GM23338 (cell line): ENCODE measurements at regions not wholly inside any gene's neighbourhood (a gene's known extent, or its start where the extent isn't known, plus 50 kb on each side); places are given as distances from the start of the nearest gene placed in this dataset.

Experiments used
- ATAC-seq: fragments of 200-7000 bp; cut with Tn5 transposase; 3 replicates; pipeline ENCODE4 v1.9.1; 2020
- DNase-seq: peaks from one replicate; pipeline ENCODE4 v3.0.0-alpha.2; 2015; ENCODE audit warnings: low spot score
- H2AFZ ChIP-seq: fragments of 200-600 bp; sonication (generic); 2 replicates; pipeline ENCODE4 v1.8.0; 2016; ENCODE audit warnings: antibody characterized with exemption, mild to moderate bottlenecking, moderate library complexity
- H3F3A ChIP-seq: fragments of 200-600 bp; sonication (generic); replicated peaks from 2 replicates; pipeline ENCODE4 v1.8.0; 2017; ENCODE audit warnings: antibody characterized with exemption, mixed run types, low read depth
- H3K27ac ChIP-seq: fragments of 200-600 bp; sonication (generic); 2 replicates; pipeline ENCODE4 v1.6.1; 2016; ENCODE audit warnings: low read depth
- H3K27me3 ChIP-seq: fragments of 200-600 bp; sonication (generic); 2 replicates; pipeline ENCODE4 v1.8.0; 2016; ENCODE audit warnings: mild to moderate bottlenecking, mixed run types, moderate library complexity; ENCODE audit not compliant: insufficient read depth
- H3K36me3 ChIP-seq: fragments of 200-600 bp; sonication (generic); 2 replicates; pipeline ENCODE4 v1.8.0; 2016; ENCODE audit warnings: mild to moderate bottlenecking; ENCODE audit not compliant: insufficient read depth
- H3K4me1 ChIP-seq: fragments of 200-600 bp; sonication (generic); 2 replicates; pipeline ENCODE4 v1.8.0; 2016; ENCODE audit warnings: mild to moderate bottlenecking, moderate library complexity; ENCODE audit not compliant: insufficient read depth
- H3K4me2 ChIP-seq: fragments of 200-600 bp; sonication (generic); 2 replicates; pipeline ENCODE4 v1.7.1; 2017; ENCODE audit warnings: mixed run types
- H3K4me3 ChIP-seq: fragments of 200-600 bp; sonication (generic); 2 replicates; pipeline ENCODE4 v1.6.1; 2016; ENCODE audit warnings: mixed run types
- H3K79me2 ChIP-seq: fragments of 200-600 bp; sonication (generic); replicated peaks from 2 replicates; pipeline ENCODE4 v1.8.0; 2017; ENCODE audit warnings: mild to moderate bottlenecking; ENCODE audit not compliant: insufficient read depth
- H3K9me2 ChIP-seq: fragments of 200-600 bp; sonication (generic); 2 replicates; pipeline ENCODE4 v1.8.0; 2017; ENCODE audit not compliant: insufficient read depth
- H4K20me1 ChIP-seq: fragments of 200-600 bp; sonication (generic); replicated peaks from 2 replicates; pipeline ENCODE4 v1.8.0; 2017; ENCODE audit warnings: mild to moderate bottlenecking; ENCODE audit not compliant: insufficient read depth
- H3K27ac Mint-ChIP-seq: 2 replicates; pipeline ENCODE4 v1.8.0; 2020; ENCODE audit warnings: inconsistent platforms, mild to moderate bottlenecking, moderate library complexity, mixed read lengths
- H3K27me3 Mint-ChIP-seq: 3 replicates; pipeline ENCODE4 v1.8.0; 2022; ENCODE audit warnings: low read depth, mild to moderate bottlenecking, moderate library complexity, mixed read lengths, inconsistent platforms; ENCODE audit not compliant: insufficient read depth, poor library complexity
- H3K36me3 Mint-ChIP-seq: 3 replicates; pipeline ENCODE4 v1.8.0; 2021; ENCODE audit warnings: low read depth, mild to moderate bottlenecking, inconsistent platforms, moderate library complexity, mixed read lengths
- H3K4me1 Mint-ChIP-seq: 3 replicates; pipeline ENCODE4 v1.8.0; 2020; ENCODE audit warnings: mild to moderate bottlenecking, inconsistent platforms, mixed read lengths
- H3K4me3 Mint-ChIP-seq: 3 replicates; pipeline ENCODE4 v1.8.0; 2021; ENCODE audit warnings: moderate library complexity, mild to moderate bottlenecking, inconsistent platforms, mixed read lengths
- H3K9me3 Mint-ChIP-seq: 3 replicates; pipeline ENCODE4 v1.8.0; 2020; ENCODE audit warnings: moderate library complexity, mild to moderate bottlenecking, inconsistent platforms, mixed read lengths
- CREB1 ChIP-seq: fragments of 250-450 bp; sonication (Bioruptor Pico); IDR thresholded peaks from 2 replicates; pipeline ENCODE4 v1.5.0; 2020; ENCODE audit warnings: low read depth, mild to moderate bottlenecking, moderate library complexity
- CTCF ChIP-seq, 2 experiments: fragments of 200-600 bp in 1 of 2; sonication (generic) in 1 of 2; conservative IDR thresholded peaks; 2 replicates each; pipeline versions ENCODE4 v1.5.1 to v1.6.1; 2016 to 2017; ENCODE audit warnings: antibody characterized with exemption in 2 of 2, low read depth in 2 of 2, mild to moderate bottlenecking in 2 of 2, moderate library complexity in 1 of 2
- ETS1 ChIP-seq: IDR thresholded peaks from 2 replicates; pipeline ENCODE4 v1.6.1; 2016; ENCODE audit warnings: antibody characterized with exemption
- EZH2 ChIP-seq: fragments of 200-600 bp; sonication (generic); IDR thresholded peaks from one replicate; pipeline ENCODE4 v1.8.0; 2017; ENCODE audit warnings: antibody characterized with exemption, mild to moderate bottlenecking, low read depth; ENCODE audit not compliant: unreplicated experiment
- EZH2phosphoT487 ChIP-seq: fragments of 200-600 bp; sonication (generic); IDR thresholded peaks from one replicate; pipeline ENCODE4 v1.8.1; 2018; ENCODE audit warnings: antibody characterized with exemption; ENCODE audit not compliant: unreplicated experiment
- JUNB ChIP-seq: IDR thresholded peaks from one replicate; pipeline ENCODE4 v1.6.1; 2016; ENCODE audit warnings: antibody characterized with exemption; ENCODE audit not compliant: unreplicated experiment
- NANOG ChIP-seq: IDR thresholded peaks from 2 replicates; pipeline ENCODE4 v1.6.1; 2016; ENCODE audit warnings: antibody characterized with exemption, borderline replicate concordance
- POLR2AphosphoS5 ChIP-seq: IDR thresholded peaks from 2 replicates; pipeline ENCODE4 v1.6.1; 2016; ENCODE audit warnings: antibody characterized with exemption, low read depth
- STAT1 ChIP-seq: IDR thresholded peaks from one replicate; pipeline ENCODE4 v1.6.1; 2016; ENCODE audit warnings: antibody characterized with exemption; ENCODE audit not compliant: unreplicated experiment
- ZNF114 ChIP-seq: fragments of 250-450 bp; sonication (Bioruptor Pico); IDR thresholded peaks from 2 replicates; pipeline ENCODE4 v1.5.0; 2020; ENCODE audit warnings: mild to moderate bottlenecking, moderate library complexity
- ZNF331 ChIP-seq: fragments of 250-450 bp; sonication (Bioruptor Pico); IDR thresholded peaks from 2 replicates; pipeline ENCODE4 v1.5.0; 2020; ENCODE audit warnings: low read depth, mild to moderate bottlenecking, moderate library complexity
- TF ChIP-seq, protein P1 (sequence below): IDR thresholded peaks from one replicate; pipeline ENCODE4 v1.6.1; 2018; ENCODE audit warnings: antibody characterized with exemption; ENCODE audit not compliant: unreplicated experiment
- TF ChIP-seq, protein P2 (sequence below): fragments of 250-450 bp; sonication (Bioruptor Pico); IDR thresholded peaks from 2 replicates; pipeline ENCODE4 v1.5.0; 2020; ENCODE audit warnings: mild to moderate bottlenecking, moderate library complexity

DNA sequence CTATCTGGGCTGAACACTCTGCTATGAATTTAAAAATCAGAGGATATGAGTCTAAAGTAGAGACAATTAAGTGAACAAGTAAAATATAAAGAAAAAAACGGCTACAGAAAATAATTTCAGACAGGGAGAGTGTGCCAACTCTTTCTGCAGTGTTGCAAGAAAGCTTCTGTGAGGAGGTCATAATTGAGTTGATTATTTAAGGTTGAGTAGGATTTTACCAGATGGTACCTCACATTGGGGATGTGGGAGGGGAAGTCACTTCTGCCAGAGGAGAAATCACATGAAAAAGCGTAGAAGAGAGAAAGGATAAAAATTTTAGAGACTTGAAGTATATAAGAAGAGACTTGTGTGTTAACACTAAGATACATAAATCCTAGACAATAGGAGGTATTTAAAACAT lies 238.0 kb upstream of the NCAM2 start (continued):
- no peak for TF ChIP-seq ETS1
- TF ChIP-seq, protein P1, sequence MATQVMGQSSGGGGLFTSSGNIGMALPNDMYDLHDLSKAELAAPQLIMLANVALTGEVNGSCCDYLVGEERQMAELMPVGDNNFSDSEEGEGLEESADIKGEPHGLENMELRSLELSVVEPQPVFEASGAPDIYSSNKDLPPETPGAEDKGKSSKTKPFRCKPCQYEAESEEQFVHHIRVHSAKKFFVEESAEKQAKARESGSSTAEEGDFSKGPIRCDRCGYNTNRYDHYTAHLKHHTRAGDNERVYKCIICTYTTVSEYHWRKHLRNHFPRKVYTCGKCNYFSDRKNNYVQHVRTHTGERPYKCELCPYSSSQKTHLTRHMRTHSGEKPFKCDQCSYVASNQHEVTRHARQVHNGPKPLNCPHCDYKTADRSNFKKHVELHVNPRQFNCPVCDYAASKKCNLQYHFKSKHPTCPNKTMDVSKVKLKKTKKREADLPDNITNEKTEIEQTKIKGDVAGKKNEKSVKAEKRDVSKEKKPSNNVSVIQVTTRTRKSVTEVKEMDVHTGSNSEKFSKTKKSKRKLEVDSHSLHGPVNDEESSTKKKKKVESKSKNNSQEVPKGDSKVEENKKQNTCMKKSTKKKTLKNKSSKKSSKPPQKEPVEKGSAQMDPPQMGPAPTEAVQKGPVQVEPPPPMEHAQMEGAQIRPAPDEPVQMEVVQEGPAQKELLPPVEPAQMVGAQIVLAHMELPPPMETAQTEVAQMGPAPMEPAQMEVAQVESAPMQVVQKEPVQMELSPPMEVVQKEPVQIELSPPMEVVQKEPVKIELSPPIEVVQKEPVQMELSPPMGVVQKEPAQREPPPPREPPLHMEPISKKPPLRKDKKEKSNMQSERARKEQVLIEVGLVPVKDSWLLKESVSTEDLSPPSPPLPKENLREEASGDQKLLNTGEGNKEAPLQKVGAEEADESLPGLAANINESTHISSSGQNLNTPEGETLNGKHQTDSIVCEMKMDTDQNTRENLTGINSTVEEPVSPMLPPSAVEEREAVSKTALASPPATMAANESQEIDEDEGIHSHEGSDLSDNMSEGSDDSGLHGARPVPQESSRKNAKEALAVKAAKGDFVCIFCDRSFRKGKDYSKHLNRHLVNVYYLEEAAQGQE, result no peak
- TF ChIP-seq EZH2, result no peak
- no peak for TF ChIP-seq JUNB
- TF ChIP-seq POLR2AphosphoS5, result no peak
- no peak for TF ChIP-seq STAT1
- TF ChIP-seq CTCF (conservative IDR thresholded peaks at IDR 0.05; ENCODE audit: low read depth in 2 of 2), result no peak
- no peak for TF ChIP-seq ZNF331 (CRISPR knock-in tag)
- no peak for TF ChIP-seq ZNF114 (CRISPR knock-in tag)
- no peak for TF ChIP-seq EZH2phosphoT487
- no peak for TF ChIP-seq CREB1 (CRISPR knock-in tag)
- no peak for TF ChIP-seq NANOG

- Histone ChIP-seq H3K36me3 (peaks cover 3% of the 10 kb centered on the region; the same call in 1 of the 2 replicates), H3K9me2 (no peaks in the 10 kb centered on the region), H4K20me1 (no peaks in the 10 kb centered on the region), H3K79me2 (no peaks in the 10 kb centered on the region), H3K4me3 (no peak overlapping the region), H3K27ac (no peak overlapping the region), H3K4me1 (no peaks in the 10 kb centered on the region), H3F3A (no peaks in the 10 kb centered on the region), H2AFZ (no peak overlapping the region), H3K4me2 (no peak overlapping the region), H3K27me3 (no peaks in the 10 kb centered on the region)
- Mint-ChIP-seq H3K27me3 (no peaks in the 10 kb centered on the region), H3K27ac (no peak overlapping the region), H3K9me3 (peaks cover 52% of the 10 kb centered on the region), H3K36me3 (peaks cover 47% of the 10 kb centered on the region), H3K4me3 (no peak overlapping the region), H3K4me1 (no peaks in the 10 kb centered on the region)
- ATAC-seq (no peak), DNase-seq (no peak)
- TF ChIP-seq EZH2phosphoT487 (no peak), ETS1 (no peak), ZNF114 (CRISPR knock-in tag) (no peak)
- TF ChIP-seq, protein P2, sequence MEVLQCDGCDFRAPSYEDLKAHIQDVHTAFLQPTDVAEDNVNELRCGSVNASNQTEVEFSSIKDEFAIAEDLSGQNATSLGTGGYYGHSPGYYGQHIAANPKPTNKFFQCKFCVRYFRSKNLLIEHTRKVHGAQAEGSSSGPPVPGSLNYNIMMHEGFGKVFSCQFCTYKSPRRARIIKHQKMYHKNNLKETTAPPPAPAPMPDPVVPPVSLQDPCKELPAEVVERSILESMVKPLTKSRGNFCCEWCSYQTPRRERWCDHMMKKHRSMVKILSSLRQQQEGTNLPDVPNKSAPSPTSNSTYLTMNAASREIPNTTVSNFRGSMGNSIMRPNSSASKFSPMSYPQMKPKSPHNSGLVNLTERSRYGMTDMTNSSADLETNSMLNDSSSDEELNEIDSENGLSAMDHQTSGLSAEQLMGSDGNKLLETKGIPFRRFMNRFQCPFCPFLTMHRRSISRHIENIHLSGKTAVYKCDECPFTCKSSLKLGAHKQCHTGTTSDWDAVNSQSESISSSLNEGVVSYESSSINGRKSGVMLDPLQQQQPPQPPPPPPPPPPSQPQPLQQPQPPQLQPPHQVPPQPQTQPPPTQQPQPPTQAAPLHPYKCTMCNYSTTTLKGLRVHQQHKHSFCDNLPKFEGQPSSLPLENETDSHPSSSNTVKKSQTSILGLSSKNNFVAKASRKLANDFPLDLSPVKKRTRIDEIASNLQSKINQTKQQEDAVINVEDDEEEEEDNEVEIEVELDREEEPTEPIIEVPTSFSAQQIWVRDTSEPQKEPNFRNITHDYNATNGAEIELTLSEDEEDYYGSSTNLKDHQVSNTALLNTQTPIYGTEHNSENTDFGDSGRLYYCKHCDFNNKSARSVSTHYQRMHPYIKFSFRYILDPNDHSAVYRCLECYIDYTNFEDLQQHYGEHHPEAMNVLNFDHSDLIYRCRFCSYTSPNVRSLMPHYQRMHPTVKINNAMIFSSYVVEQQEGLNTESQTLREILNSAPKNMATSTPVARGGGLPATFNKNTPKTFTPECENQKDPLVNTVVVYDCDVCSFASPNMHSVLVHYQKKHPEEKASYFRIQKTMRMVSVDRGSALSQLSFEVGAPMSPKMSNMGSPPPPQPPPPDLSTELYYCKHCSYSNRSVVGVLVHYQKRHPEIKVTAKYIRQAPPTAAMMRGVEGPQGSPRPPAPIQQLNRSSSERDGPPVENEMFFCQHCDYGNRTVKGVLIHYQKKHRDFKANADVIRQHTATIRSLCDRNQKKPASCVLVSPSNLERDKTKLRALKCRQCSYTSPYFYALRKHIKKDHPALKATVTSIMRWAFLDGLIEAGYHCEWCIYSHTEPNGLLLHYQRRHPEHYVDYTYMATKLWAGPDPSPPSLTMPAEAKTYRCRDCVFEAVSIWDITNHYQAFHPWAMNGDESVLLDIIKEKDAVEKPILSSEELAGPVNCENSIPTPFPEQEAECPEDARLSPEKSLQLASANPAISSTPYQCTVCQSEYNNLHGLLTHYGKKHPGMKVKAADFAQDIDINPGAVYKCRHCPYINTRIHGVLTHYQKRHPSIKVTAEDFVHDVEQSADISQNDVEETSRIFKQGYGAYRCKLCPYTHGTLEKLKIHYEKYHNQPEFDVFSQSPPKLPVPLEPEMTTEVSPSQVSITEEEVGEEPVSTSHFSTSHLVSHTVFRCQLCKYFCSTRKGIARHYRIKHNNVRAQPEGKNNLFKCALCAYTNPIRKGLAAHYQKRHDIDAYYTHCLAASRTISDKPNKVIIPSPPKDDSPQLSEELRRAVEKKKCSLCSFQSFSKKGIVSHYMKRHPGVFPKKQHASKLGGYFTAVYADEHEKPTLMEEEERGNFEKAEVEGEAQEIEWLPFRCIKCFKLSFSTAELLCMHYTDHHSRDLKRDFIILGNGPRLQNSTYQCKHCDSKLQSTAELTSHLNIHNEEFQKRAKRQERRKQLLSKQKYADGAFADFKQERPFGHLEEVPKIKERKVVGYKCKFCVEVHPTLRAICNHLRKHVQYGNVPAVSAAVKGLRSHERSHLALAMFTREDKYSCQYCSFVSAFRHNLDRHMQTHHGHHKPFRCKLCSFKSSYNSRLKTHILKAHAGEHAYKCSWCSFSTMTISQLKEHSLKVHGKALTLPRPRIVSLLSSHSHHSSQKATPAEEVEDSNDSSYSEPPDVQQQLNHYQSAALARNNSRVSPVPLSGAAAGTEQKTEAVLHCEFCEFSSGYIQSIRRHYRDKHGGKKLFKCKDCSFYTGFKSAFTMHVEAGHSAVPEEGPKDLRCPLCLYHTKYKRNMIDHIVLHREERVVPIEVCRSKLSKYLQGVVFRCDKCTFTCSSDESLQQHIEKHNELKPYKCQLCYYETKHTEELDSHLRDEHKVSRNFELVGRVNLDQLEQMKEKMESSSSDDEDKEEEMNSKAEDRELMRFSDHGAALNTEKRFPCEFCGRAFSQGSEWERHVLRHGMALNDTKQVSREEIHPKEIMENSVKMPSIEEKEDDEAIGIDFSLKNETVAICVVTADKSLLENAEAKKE (CRISPR knock-in tag), result no peak
These were observed 223.5 kb upstream of the NCAM2 start for GRCh38 chr21:20774737-20775136.
